GM12891 (cell line): ENCODE measurements at regions not wholly inside any gene's neighbourhood (a gene's known extent, or its start where the extent isn't known, plus 50 kb on each side); places are given as distances from the start of the nearest gene placed in this dataset.

Experiments used
- POLR2A ChIP-seq: IDR thresholded peaks from 2 replicates; pipeline ENCODE4 v1.6.1; 2011; ENCODE audit warnings: low read depth, low read length, control low read depth
- POU2F2 ChIP-seq: IDR thresholded peaks from 2 replicates; pipeline ENCODE4 v1.6.1; 2011; ENCODE audit warnings: low read depth, mild to moderate bottlenecking, control low read depth, low read length, moderate library complexity
- TAF1 ChIP-seq: IDR thresholded peaks from 2 replicates; pipeline ENCODE4 v1.6.1; 2011; ENCODE audit warnings: low read depth, low read length, control low read depth

GRCh38 chr2:106285237-106285829, 91.2 kb upstream of the UXS1 start:
- TF ChIP-seq POLR2A (no peak), TAF1 (no peak), POU2F2 (no peak)
